Panc1 (cell line): ENCODE measurements at regions not wholly inside any gene's neighbourhood (a gene's known extent, or its start where the extent isn't known, plus 50 kb on each side); places are given as distances from the start of the nearest gene placed in this dataset.

Experiments
- ATAC-seq: fragments of 200-7000 bp; cut with Tn5 transposase; 2 replicates; pipeline ENCODE4 v1.9.1; 2020; ENCODE audit warnings: mild to moderate bottlenecking, moderate library complexity
- BruUV-seq: library from RNA; stranded (reverse); fragments of 400-500 nt; replicated peaks from 2 replicates; lab custom pipeline; 2021; lab: Mats Ljungman, UMichigan
- CTCF ChIA-PET: fragments of 300-600 bp; sonication (Branson Sonifier 250); formaldehyde crosslinking; loops from one replicate; lab custom pipeline; 2022; ENCODE audit warnings: antibody characterized with exemption; lab: Charles Lee
- POLR2A ChIA-PET: fragments of 300-600 bp; sonication (Branson Sonifier 250); formaldehyde crosslinking; loops from one replicate; lab custom pipeline; 2022; ENCODE audit warnings: antibody characterized with exemption; lab: Charles Lee
- DNase-seq: peaks from one replicate; pipeline ENCODE4 v3.0.0-alpha.2; 2010; ENCODE audit warnings: low read depth, low spot score
- H3K27ac ChIP-seq: 2 replicates; pipeline ENCODE4 v1.5.1; 2011; ENCODE audit warnings: mild to moderate bottlenecking, low read length, inconsistent platforms
- H3K27me3 ChIP-seq: fragments of 200-500 bp; sonication (Bioruptor generic); 2 replicates; pipeline ENCODE4 v1.6.0; 2014; ENCODE audit warnings: low read length, inconsistent platforms; ENCODE audit not compliant: control insufficient read depth, insufficient read depth
- H3K36me3 ChIP-seq: fragments of 200-500 bp; sonication (Bioruptor generic); 2 replicates; pipeline ENCODE4 v1.5.1; 2014; ENCODE audit warnings: inconsistent platforms, mild to moderate bottlenecking, low read length, moderate library complexity; ENCODE audit not compliant: control insufficient read depth, insufficient read depth
- H3K4me1 ChIP-seq: 2 replicates; pipeline ENCODE4 v1.5.1; 2011; ENCODE audit warnings: inconsistent platforms, mild to moderate bottlenecking, low read length, moderate library complexity; ENCODE audit not compliant: control insufficient read depth, insufficient read depth
- H3K4me3 ChIP-seq, 2 experiments: 2 replicates each; pipeline ENCODE4 v1.5.1; 2011 to 2012; ENCODE audit warnings: low read depth in 2 of 2, low read length in 2 of 2, mild to moderate bottlenecking in 2 of 2, inconsistent platforms in 1 of 2, moderate library complexity in 1 of 2
- H3K9me3 ChIP-seq: fragments of 200-500 bp; sonication (Bioruptor generic); 2 replicates; pipeline ENCODE4 v1.5.1; 2014; ENCODE audit warnings: low read depth, mild to moderate bottlenecking, inconsistent platforms, low read length, moderate library complexity; ENCODE audit not compliant: control insufficient read depth, insufficient read depth
- CTCF ChIP-seq: fragments of 450-650 bp; IDR thresholded peaks from 2 replicates; pipeline ENCODE4 v1.5.1; 2017; ENCODE audit warnings: mild to moderate bottlenecking
- POLR2AphosphoS5 ChIP-seq: IDR thresholded peaks from 2 replicates; pipeline ENCODE4 v1.6.1; 2012; ENCODE audit warnings: mild to moderate bottlenecking, low read depth, low read length, moderate library complexity
- REST ChIP-seq, 2 experiments: IDR thresholded peaks; 2 replicates each; pipeline ENCODE4 v1.6.1; 2011 to 2012; ENCODE audit warnings: low read depth in 2 of 2, control low read depth in 1 of 2, low read length in 1 of 2, mild to moderate bottlenecking in 1 of 2, moderate library complexity in 1 of 2; ENCODE audit not compliant: insufficient read depth in 1 of 2
- SIN3A ChIP-seq: IDR thresholded peaks from 2 replicates; pipeline ENCODE4 v1.6.1; 2012; ENCODE audit warnings: low read depth, mild to moderate bottlenecking, low read length, moderate library complexity, borderline replicate concordance; ENCODE audit not compliant: insufficient read depth
- TCF7L2 ChIP-seq: IDR thresholded peaks from 2 replicates; pipeline ENCODE4 v1.6.1; 2011; ENCODE audit warnings: mild to moderate bottlenecking, low read depth, low read length, inconsistent platforms
- in situ Hi-C: cut with HindIII; loops from 2 replicates; pipeline ENCODE4 v1.10.0; 2016; ENCODE audit warnings: low sequenced_read_pairs, low pct_unique_long_range_greater_than_20kb
- intact Hi-C: fragments of 100-400 bp; cut with micrococcal nuclease; formaldehyde crosslinking; loops from one replicate; pipeline ENCODE4 v1.10.0; 2022; ENCODE audit not compliant: unreplicated experiment

GRCh38 chr5:25649628-25650265 is 1005.0 kb upstream of the CDH10 start:
- DNase-seq (no peak), ATAC-seq (no peak)
- ChIA-PET POLR2A (no interaction called here), CTCF (no interaction called here)
- H3K36me3 ChIP-seq, result no peaks in the 10 kb centered on the region
- intact Hi-C loops, result no loop called here
- no peaks in the 10 kb centered on the region for H3K4me1 ChIP-seq
- TF ChIP-seq POLR2AphosphoS5 (no peak), REST (IDR thresholded peaks at IDR 0.05; ENCODE audit: insufficient read depth in 1 of 2, low read depth in 2 of 2, low read length in 1 of 2) (no peak), TCF7L2 (no peak), CTCF (no peak), SIN3A (no peak)
- BruUV-seq, result no TSS peak
- in situ Hi-C loops, result no loop called here
- no peak overlapping the region for H3K27ac ChIP-seq
- H3K4me3 ChIP-seq, result no peak overlapping the region
- H3K27me3 ChIP-seq, result no peaks in the 10 kb centered on the region
- H3K9me3 ChIP-seq, result no peaks in the 10 kb centered on the region

- no TSS peak for BruUV-seq
- DNase-seq, result no peak
- intact Hi-C loops, result no loop called here
- ChIA-PET POLR2A (no interaction called here), CTCF (no interaction called here)
- in situ Hi-C loops, result no loop called here
- Histone ChIP-seq H3K27ac (no peak overlapping the region), H3K36me3 (no peaks in the 10 kb centered on the region), H3K4me3 (no peak overlapping the region), H3K9me3 (no peaks in the 10 kb centered on the region), H3K27me3 (no peaks in the 10 kb centered on the region), H3K4me1 (no peaks in the 10 kb centered on the region)
- no peak for TF ChIP-seq REST (IDR thresholded peaks at IDR 0.05; ENCODE audit: insufficient read depth in 1 of 2, low read depth in 2 of 2, low read length in 1 of 2)
- no peak for TF ChIP-seq SIN3A
- ATAC-seq, result no peak
Observed at GRCh38 chr5:25646421-25647341, 1001.9 kb upstream of the CDH10 start.
